Esophagus squamous epithelium (tissue), 5 donors: ENCODE measurements at regions not wholly inside any gene's neighbourhood (a gene's known extent, or its start where the extent isn't known, plus 50 kb on each side); places are given as distances from the start of the nearest gene placed in this dataset.

Experiments
- DNase-seq: peaks from one replicate; lab custom pipeline; 2025; lab: John Stamatoyannopoulos, UW
- H3K27ac ChIP-seq, 4 donors: fragments of 200-600 bp; sonication (generic); one replicate each; pipeline ENCODE4 v1.5.1; 2016 to 2019; ENCODE audit warnings: mild to moderate bottlenecking in 1 of 4
- H3K27me3 ChIP-seq, 4 donors: fragments of 200-600 bp; sonication (generic); 1 replicate in 3 of 4; 2 replicates in 1 of 4; pipeline versions ENCODE4 v1.5.1 to v1.6.0; 2017 to 2021; ENCODE audit warnings: antibody characterized with exemption in 1 of 4
- H3K36me3 ChIP-seq, 3 donors: fragments of 200-600 bp; sonication (generic); one replicate each; pipeline ENCODE4 v1.5.1; 2016 to 2019
- H3K4me1 ChIP-seq, 3 donors: fragments of 200-600 bp; sonication (generic); one replicate each; pipeline ENCODE4 v1.5.1; 2017 to 2019
- H3K4me3 ChIP-seq, 4 donors: fragments of 200-600 bp; sonication (generic); 1 replicate in 3 of 4; 2 replicates in 1 of 4; pipeline ENCODE4 v1.5.1; 2016 to 2019; ENCODE audit warnings: mild to moderate bottlenecking in 2 of 4, moderate library complexity in 1 of 4
- H3K9me3 ChIP-seq, 3 donors: fragments of 200-600 bp; sonication (generic); one replicate each; pipeline ENCODE4 v1.5.1; 2016 to 2019
- CTCF ChIP-seq, 6 experiments: fragments of 450-650 bp in 4 of 6; fragments of 200-600 bp in 2 of 6; sonication (generic) in 2 of 6; IDR thresholded peaks; one replicate each; pipeline ENCODE4 v1.5.1; 2016 to 2019; ENCODE audit warnings: antibody characterized with exemption in 6 of 6, mild to moderate bottlenecking in 4 of 6, moderate library complexity in 4 of 6
- POLR2A ChIP-seq, 4 donors: fragments of 450-650 bp; IDR thresholded peaks; one replicate each; pipeline ENCODE4 v1.6.1; 2017; ENCODE audit warnings: antibody characterized with exemption in 4 of 4, mild to moderate bottlenecking in 4 of 4, moderate library complexity in 3 of 4
- WGBS, 2 donors: methylation state at CpG; one replicate each; pipeline ENCODE4 v1.1.5; 2018; 5-methylcytosine and 5-hydroxymethylcytosine counted together
- intact Hi-C: fragments of 100-400 bp; cut with DNase I; formaldehyde crosslinking; loops from one replicate; pipeline ENCODE4 v1.15.0; 2022
- donor health status: DM: yes; HTN: yes; CAD: no.

- intact Hi-C loops = no loop called here
- no peaks in the 10 kb centered on the region for H3K4me1 ChIP-seq
- H3K27me3 ChIP-seq = peaks cover 0 to 34% (median 0%) of the 10 kb centered on the region in 4 donors
- peaks cover under 1 to 2% (median under 1%) of the 10 kb centered on the region in 3 donors for H3K9me3 ChIP-seq
- no peak overlapping the region for H3K27ac ChIP-seq
- 80 to 88% methylated on average over 1 to 5 of the region's 24 CpGs for WGBS, 2 donors
- no peak for TF ChIP-seq CTCF (IDR thresholded peaks at IDR 0.05)
- TF ChIP-seq POLR2A (IDR thresholded peaks at IDR 0.05) = no peak
- no peak overlapping the region for H3K4me3 ChIP-seq
- DNase-seq = no peak
- H3K36me3 ChIP-seq = no peaks in the 10 kb centered on the region
Measured at GRCh38 chr2:240339411-240340360, 95.8 kb upstream of the GPC1 start.

GRCh38 chr2:240340361-240340761 is 95.1 kb upstream of the GPC1 start:
- Histone ChIP-seq H3K27me3 (peaks cover 0 to 34% (median 0%) of the 10 kb centered on the region in 4 donors), H3K4me3 (no peak overlapping the region), H3K9me3 (peaks cover 6 to 7% (median 7%) of the 10 kb centered on the region in 3 donors), H3K4me1 (no peaks in the 10 kb centered on the region), H3K36me3 (no peaks in the 10 kb centered on the region), H3K27ac (no peak overlapping the region)
- intact Hi-C loops = no loop called here
- 90 to 100% methylated on average over 1 to 4 of the region's 14 CpGs for WGBS, 2 donors
- no peak for DNase-seq
- TF ChIP-seq POLR2A (IDR thresholded peaks at IDR 0.05) (no peak), CTCF (IDR thresholded peaks at IDR 0.05) (no peak)

GRCh38 chr2:240341064-240341463 is 94.4 kb upstream of the GPC1 start:
- Histone ChIP-seq H3K4me1 (no peaks in the 10 kb centered on the region), H3K4me3 (no peak overlapping the region), H3K9me3 (peaks cover 6 to 14% (median 9%) of the 10 kb centered on the region in 3 donors), H3K27ac (no peak overlapping the region), H3K27me3 (peaks cover 0 to 28% (median 0%) of the 10 kb centered on the region in 4 donors), H3K36me3 (no peaks in the 10 kb centered on the region)
- 86% methylated on average over 4 of the region's 9 CpGs; no CpG with 5 or more reads in 1 of the 2 donors for WGBS, 2 donors
- DNase-seq = no peak
- intact Hi-C loops = no loop called here
- no peak for TF ChIP-seq CTCF (IDR thresholded peaks at IDR 0.05)
- TF ChIP-seq POLR2A (IDR thresholded peaks at IDR 0.05) = no peak

- H3K4me1 ChIP-seq = no peaks in the 10 kb centered on the region
- peaks cover 0 to 21% (median 0%) of the 10 kb centered on the region in 4 donors for H3K27me3 ChIP-seq
- DNase-seq = no peak
- TF ChIP-seq CTCF (IDR thresholded peaks at IDR 0.05) = no peak
- no peak for TF ChIP-seq POLR2A (IDR thresholded peaks at IDR 0.05)
- 53 to 62% methylated on average over 1 of the region's 1 CpG for WGBS, 2 donors
- H3K4me3 ChIP-seq = no peak overlapping the region
- no peaks in the 10 kb centered on the region for H3K36me3 ChIP-seq
- H3K9me3 ChIP-seq = peaks cover 6 to 16% (median 9%) of the 10 kb centered on the region in 3 donors
- no peak overlapping the region for H3K27ac ChIP-seq
- intact Hi-C loops = no loop called here
Measured at GRCh38 chr2:240343548-240343947, 91.9 kb upstream of the GPC1 start.

- Histone ChIP-seq H3K4me3 (no peak overlapping the region), H3K9me3 (peaks cover 6 to 16% (median 9%) of the 10 kb centered on the region in 3 donors), H3K27ac (no peak overlapping the region), H3K36me3 (no peaks in the 10 kb centered on the region), H3K4me1 (no peaks in the 10 kb centered on the region), H3K27me3 (peaks cover 0 to 24% (median 0%) of the 10 kb centered on the region in 4 donors)
- WGBS, 2 donors = 64 to 86% methylated on average over 2 to 4 of the region's 4 CpGs
- no peak for TF ChIP-seq CTCF (IDR thresholded peaks at IDR 0.05)
- no peak for TF ChIP-seq POLR2A (IDR thresholded peaks at IDR 0.05)
- intact Hi-C loops = no loop called here
- DNase-seq = no peak
Measured at GRCh38 chr2:240344904-240345303, 90.6 kb upstream of the GPC1 start.
